ENCODE measurements at regions not wholly inside any gene's neighbourhood (a gene's known extent, or its start where the extent isn't known, plus 50 kb on each side); places are given as distances from the start of the nearest gene placed in this dataset.
"Not testable (repeated sequence)": the region's sequence is repeated elsewhere in the genome, so short reads cannot be mapped to it uniquely, and the experiment has no call there.

DNA sequence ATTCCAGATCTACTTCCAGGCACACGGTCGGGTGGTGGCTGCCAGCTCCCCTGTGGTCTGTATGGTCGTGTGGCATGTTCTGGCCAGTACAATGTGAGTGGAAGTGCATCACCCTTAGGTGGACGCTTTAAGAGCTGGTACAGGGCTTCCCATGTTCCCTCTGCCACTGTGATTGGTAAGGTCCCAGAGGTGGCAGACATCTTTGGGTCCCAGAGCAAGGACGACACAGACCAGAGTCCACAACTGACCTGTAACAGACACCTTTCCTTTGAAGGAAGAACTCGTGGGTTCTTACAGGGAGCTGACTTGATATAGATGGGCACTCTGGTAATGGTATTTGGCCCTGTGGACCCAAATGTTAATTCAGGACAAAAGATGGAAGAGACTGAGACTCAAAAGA lies 90.0 kb upstream of the GDNF start:
- Histone ChIP-seq H3K9me3 (ENCODE audit: severe bottlenecking) (no peaks in the 10 kb centered on the region), H3K27ac (no peak overlapping the region), H3K4me3 (ENCODE audit: low read depth, low read length) (no peak overlapping the region), H3K36me3 (no peaks in the 10 kb centered on the region), H3K27me3 (ENCODE audit: insufficient read depth, low read depth, severe bottlenecking) (no peaks in the 10 kb centered on the region)
- TF ChIP-seq, protein P1, sequence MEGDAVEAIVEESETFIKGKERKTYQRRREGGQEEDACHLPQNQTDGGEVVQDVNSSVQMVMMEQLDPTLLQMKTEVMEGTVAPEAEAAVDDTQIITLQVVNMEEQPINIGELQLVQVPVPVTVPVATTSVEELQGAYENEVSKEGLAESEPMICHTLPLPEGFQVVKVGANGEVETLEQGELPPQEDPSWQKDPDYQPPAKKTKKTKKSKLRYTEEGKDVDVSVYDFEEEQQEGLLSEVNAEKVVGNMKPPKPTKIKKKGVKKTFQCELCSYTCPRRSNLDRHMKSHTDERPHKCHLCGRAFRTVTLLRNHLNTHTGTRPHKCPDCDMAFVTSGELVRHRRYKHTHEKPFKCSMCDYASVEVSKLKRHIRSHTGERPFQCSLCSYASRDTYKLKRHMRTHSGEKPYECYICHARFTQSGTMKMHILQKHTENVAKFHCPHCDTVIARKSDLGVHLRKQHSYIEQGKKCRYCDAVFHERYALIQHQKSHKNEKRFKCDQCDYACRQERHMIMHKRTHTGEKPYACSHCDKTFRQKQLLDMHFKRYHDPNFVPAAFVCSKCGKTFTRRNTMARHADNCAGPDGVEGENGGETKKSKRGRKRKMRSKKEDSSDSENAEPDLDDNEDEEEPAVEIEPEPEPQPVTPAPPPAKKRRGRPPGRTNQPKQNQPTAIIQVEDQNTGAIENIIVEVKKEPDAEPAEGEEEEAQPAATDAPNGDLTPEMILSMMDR (IDR thresholded peaks at IDR 0.05; ENCODE audit: low read depth, low read length), result no peak
- no peak for DNase-seq

DNA sequence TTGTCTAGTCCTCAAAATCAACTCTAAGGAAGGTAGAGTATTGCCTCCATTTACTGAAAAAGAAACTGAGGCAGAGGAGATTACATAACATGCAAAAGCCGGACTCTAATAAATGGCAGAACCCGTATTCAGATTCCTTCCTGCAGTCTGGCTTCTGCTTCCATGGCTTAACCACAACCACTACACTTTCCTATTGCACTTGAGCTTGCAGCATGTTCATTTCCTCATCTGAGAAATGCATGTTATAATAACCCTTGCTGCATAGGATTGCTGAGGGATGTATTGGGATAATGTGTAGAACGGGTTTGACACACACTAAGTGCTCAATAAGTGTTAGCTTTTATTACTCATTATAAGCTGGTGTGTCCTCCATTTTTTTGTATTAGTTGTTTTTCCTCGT lies 87.9 kb upstream of the GDNF start:
- not testable (repeated sequence) for H3K9me3 ChIP-seq (ENCODE audit: severe bottlenecking); H3K27me3 ChIP-seq (ENCODE audit: insufficient read depth, low read depth, severe bottlenecking); DNase-seq; H3K36me3 ChIP-seq; H3K4me3 ChIP-seq (ENCODE audit: low read depth, low read length); H3K27ac ChIP-seq

DNA sequence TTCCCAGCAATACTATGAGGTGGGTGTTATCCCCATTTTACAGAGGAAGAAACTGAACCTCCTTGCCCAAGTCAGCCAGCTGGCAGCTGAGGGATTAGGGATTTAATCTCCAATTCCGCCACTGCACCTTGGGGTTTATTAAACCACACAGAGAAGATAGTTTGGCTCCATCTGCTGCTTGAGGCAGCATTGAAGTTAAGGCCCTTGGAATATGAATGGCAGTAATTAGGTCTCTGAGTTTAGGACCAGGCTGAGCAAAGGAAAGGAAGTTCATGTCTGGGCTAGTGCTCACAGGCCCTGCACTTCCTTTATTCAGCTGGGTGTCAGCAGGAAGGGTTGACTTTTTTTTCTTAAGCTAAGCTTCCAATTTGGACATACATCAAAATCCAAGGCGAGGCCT lies 86.9 kb upstream of the GDNF start:
- H3K9me3 ChIP-seq (ENCODE audit: severe bottlenecking), result no peaks in the 10 kb centered on the region
- TF ChIP-seq, protein P1 (IDR thresholded peaks at IDR 0.05; ENCODE audit: low read depth, low read length), result 0 out of 2 replicates have a peak, but pooled peaks have one; percentile 27
- no peaks in the 10 kb centered on the region for H3K27me3 ChIP-seq (ENCODE audit: insufficient read depth, low read depth, severe bottlenecking)
- H3K36me3 ChIP-seq, result no peaks in the 10 kb centered on the region
- H3K4me3 ChIP-seq (ENCODE audit: low read depth, low read length), result no peak overlapping the region
- peak; percentile 58 for DNase-seq
- no peak overlapping the region for H3K27ac ChIP-seq

DNA sequence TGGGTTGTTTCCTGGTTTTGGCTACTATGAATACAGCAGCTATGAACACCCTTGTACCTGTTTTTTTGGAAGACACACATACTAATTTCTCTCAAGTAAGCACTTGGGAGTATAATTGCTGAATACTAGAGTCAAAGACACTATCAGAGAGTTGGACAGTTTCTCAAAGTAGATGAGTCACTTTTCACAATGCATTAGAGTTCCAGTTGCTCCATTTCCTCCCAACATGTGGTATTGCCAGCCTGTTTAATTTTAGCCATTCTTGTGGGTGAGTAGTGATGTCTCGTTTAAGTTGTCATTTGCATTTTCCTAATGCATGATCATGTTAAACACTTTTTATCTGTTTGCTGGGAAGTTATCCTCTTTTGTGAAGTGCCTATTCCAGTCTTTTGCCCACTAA lies 81.6 kb upstream of the GDNF start:
- H3K36me3 ChIP-seq, result no peaks in the 10 kb centered on the region
- H3K4me3 ChIP-seq (ENCODE audit: low read depth, low read length), result no peak overlapping the region
- H3K9me3 ChIP-seq (ENCODE audit: severe bottlenecking), result no peaks in the 10 kb centered on the region
- no peak overlapping the region for H3K27ac ChIP-seq
- no peaks in the 10 kb centered on the region for H3K27me3 ChIP-seq (ENCODE audit: insufficient read depth, low read depth, severe bottlenecking)
- DNase-seq, result no peak
- TF ChIP-seq, protein P1 (IDR thresholded peaks at IDR 0.05; ENCODE audit: low read depth, low read length), result no peak

DNA sequence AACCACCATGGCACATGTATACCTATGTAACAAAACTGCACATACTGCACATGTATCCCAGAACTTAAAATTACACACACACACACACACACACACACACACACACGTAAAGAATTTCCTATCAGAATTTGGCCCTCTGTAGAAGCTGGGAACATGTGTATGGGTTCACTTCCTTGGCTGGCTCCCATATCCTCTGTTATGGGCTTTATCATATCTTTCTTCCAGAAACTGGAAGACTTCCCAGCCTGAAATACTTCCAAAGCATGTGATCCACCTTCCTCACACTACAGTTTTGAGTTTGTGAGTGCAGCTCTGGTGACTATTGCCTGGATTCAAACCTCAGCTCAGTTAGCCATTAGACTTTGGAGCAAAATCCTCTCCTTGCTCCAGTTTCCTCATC lies 78.6 kb upstream of the GDNF start:
- TF ChIP-seq, protein P1 (IDR thresholded peaks at IDR 0.05; ENCODE audit: low read depth, low read length), result no peak
- H3K27ac ChIP-seq, result no peak overlapping the region

DNA sequence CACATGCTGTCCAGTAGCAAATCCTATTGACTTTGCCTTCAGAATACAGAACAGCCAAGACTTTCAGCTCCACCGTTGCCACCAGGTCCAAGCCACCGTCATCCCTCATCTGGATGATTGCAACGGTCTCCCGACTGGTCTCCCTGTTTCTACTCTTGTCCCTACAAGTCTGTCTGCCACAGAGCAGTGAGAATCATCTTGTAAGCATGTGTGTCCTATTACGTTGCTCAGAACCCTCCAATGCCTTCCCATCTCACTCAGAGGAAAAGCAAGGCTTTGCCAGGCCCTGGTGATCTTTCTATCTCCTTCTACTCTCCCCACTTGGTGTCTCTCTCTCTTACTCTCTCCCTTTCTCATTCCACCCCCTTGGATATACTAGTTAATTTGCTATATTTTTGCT lies 76.7 kb upstream of the GDNF start:
- H3K36me3 ChIP-seq, result no peaks in the 10 kb centered on the region
- no peaks in the 10 kb centered on the region for H3K9me3 ChIP-seq (ENCODE audit: severe bottlenecking)
- TF ChIP-seq, protein P1 (IDR thresholded peaks at IDR 0.05; ENCODE audit: low read depth, low read length), result no peak
- DNase-seq, result no peak
- H3K27ac ChIP-seq, result no peak overlapping the region
- H3K4me3 ChIP-seq (ENCODE audit: low read depth, low read length), result no peak overlapping the region
- H3K27me3 ChIP-seq (ENCODE audit: insufficient read depth, low read depth, severe bottlenecking), result no peaks in the 10 kb centered on the region

More for the DNA sequence above, 78.6 kb upstream of the GDNF start:
- no peaks in the 10 kb centered on the region for H3K27me3 ChIP-seq (ENCODE audit: insufficient read depth, low read depth, severe bottlenecking)
- no peak for DNase-seq
- H3K36me3 ChIP-seq, result no peaks in the 10 kb centered on the region
- H3K4me3 ChIP-seq (ENCODE audit: low read depth, low read length), result no peak overlapping the region
- no peaks in the 10 kb centered on the region for H3K9me3 ChIP-seq (ENCODE audit: severe bottlenecking)

Data from WERI-Rb-1 (cell line).